Loucy (cell line): ENCODE measurements at regions not wholly inside any gene's neighbourhood (a gene's known extent, or its start where the extent isn't known, plus 50 kb on each side); places are given as distances from the start of the nearest gene placed in this dataset.

Experiments used
- EZH2phosphoT487 ChIP-seq: fragments of 200-600 bp; IDR thresholded peaks from 2 replicates; pipeline ENCODE4 v1.6.1; 2018; ENCODE audit warnings: antibody characterized with exemption, mild to moderate bottlenecking, moderate library complexity, borderline replicate concordance
- TF ChIP-seq, protein P1 (sequence below): fragments of 200-600 bp; sonication (generic); conservative IDR thresholded peaks from 2 replicates; pipeline ENCODE4 v1.5.1; 2014; ENCODE audit warnings: mild to moderate bottlenecking, antibody characterized with exemption, low read length

GRCh38 chr20:53774461-53775203 is 181.0 kb upstream of the ZNF217 start:
- TF ChIP-seq, protein P1, sequence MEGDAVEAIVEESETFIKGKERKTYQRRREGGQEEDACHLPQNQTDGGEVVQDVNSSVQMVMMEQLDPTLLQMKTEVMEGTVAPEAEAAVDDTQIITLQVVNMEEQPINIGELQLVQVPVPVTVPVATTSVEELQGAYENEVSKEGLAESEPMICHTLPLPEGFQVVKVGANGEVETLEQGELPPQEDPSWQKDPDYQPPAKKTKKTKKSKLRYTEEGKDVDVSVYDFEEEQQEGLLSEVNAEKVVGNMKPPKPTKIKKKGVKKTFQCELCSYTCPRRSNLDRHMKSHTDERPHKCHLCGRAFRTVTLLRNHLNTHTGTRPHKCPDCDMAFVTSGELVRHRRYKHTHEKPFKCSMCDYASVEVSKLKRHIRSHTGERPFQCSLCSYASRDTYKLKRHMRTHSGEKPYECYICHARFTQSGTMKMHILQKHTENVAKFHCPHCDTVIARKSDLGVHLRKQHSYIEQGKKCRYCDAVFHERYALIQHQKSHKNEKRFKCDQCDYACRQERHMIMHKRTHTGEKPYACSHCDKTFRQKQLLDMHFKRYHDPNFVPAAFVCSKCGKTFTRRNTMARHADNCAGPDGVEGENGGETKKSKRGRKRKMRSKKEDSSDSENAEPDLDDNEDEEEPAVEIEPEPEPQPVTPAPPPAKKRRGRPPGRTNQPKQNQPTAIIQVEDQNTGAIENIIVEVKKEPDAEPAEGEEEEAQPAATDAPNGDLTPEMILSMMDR: no peak
- no peak for TF ChIP-seq EZH2phosphoT487
